ENCODE measurements at regions not wholly inside any gene's neighbourhood (a gene's known extent, or its start where the extent isn't known, plus 50 kb on each side); places are given as distances from the start of the nearest gene placed in this dataset.

GRCh38 chr1:222384531-222384930, 163.4 kb downstream of the HHIPL2 start:
- TF ChIP-seq YY1 (IDR thresholded peaks at IDR 0.05; ENCODE audit: insufficient read depth, insufficient read length): no peak
- no peak for TF ChIP-seq SUZ12 (IDR thresholded peaks at IDR 0.05; ENCODE audit: extremely low read depth, insufficient read depth, insufficient read length)
- no peak for TF ChIP-seq ZNF274 (IDR thresholded peaks at IDR 0.05; ENCODE audit: low read depth, low read length)

Data from NT2/D1 (cell line).